ENCODE measurements at regions not wholly inside any gene's neighbourhood (a gene's known extent, or its start where the extent isn't known, plus 50 kb on each side); places are given as distances from the start of the nearest gene placed in this dataset.

DNA sequence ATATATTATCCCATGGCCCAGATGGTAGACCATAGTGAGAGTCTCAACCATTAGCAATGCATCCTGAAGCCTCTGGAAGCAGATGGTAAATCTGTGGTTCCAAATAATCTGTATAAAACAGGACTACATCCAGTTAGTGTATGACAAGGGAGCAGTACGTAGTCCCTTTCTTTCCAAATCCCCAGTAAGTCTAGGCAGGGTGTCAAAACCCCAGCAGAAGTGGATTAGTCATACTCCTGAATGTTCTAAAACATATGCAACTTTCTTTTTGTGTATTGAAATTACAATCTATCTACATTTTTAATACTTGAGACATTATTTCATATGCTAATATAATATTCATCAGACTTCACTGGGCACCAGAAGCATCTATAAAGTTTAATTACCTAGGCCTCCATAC is 295.1 kb upstream of the ANO5 start:
- DNase-seq (ENCODE audit: low spot score): no peak
- intact Hi-C loops (cut with DNase I): no loop called here

DNA sequence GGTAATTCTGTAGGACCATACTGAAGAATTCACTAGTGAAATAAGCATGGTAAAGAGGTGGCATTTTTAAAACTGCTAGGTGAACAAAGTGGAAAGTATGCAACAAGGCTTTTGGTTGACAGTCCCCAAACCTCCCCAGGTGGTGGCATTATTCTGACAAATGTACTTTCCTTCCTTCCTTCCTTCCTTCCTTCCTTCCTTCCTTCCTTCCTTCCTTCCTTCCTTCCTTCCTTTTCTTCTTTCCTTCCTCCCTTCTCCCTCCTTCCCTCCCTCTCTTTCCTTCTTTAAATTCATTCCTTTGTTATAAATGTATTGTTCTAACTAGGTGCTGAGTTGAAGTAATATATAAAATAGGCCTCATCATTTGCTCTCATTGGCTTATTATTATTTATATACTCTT is 284.7 kb upstream of the ANO5 start:
- intact Hi-C loops (cut with DNase I): no loop called here
- no peak for DNase-seq (ENCODE audit: low spot score)

DNA sequence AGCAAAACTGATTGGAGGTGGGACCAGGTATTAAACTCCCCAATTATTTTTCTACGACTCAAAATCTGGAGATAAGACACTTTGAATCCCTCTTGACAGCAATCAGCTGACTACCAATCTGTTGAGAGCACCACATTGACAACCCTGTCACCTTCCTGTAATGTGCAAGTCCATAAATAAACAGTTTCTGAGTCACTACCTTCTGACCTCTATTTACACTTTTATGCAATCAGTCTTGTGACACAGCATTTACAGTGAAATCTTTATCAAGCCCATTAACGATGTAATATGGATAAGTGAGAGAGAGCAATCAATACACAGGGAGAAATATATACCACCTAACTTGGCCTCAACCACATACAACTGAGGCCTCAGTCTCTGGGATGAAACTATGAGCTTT is 283.7 kb upstream of the ANO5 start:
- intact Hi-C loops (cut with DNase I): no loop called here
- no peak for DNase-seq (ENCODE audit: low spot score)

DNA sequence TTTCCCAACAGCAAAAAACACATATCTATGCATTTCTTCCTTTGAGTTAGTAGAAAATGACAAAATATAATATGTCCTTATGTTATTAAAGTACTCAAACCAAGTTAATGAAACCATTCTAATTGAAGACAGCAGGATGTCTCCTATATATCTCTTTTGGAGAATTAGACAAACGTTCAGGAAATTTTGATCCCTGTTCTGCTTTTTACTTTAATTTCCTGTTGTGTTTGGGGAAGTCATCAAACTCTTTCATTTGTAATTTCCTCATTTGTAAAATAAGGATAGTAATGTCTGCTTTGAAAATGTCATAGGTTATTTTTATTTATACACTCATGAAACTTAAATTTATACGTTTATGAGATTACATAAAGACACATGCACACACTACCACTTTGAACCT is 281.8 kb upstream of the ANO5 start:
- no peak for DNase-seq (ENCODE audit: low spot score)
- intact Hi-C loops (cut with DNase I): no loop called here

DNA sequence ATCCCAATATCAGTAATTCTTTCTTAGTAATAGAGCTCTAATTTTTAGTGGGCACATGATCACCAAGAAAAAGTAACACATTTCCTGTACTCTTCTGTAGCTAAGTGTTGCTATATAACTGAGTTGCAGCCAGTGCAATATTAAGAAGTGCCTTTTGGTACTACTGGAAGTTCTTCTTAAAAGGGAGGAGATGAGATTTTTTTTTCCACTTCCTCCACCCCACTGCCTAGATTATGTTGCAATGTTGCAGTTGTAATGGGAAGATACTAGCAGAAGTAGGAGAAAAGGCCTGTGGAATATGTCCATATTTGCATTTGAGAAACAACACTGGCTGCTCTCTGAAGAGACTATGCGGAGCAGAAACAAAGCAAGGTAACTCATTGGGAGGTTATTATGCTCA is 280.6 kb upstream of the ANO5 start:
- intact Hi-C loops (cut with DNase I): no loop called here
- DNase-seq (ENCODE audit: low spot score): no peak

DNA sequence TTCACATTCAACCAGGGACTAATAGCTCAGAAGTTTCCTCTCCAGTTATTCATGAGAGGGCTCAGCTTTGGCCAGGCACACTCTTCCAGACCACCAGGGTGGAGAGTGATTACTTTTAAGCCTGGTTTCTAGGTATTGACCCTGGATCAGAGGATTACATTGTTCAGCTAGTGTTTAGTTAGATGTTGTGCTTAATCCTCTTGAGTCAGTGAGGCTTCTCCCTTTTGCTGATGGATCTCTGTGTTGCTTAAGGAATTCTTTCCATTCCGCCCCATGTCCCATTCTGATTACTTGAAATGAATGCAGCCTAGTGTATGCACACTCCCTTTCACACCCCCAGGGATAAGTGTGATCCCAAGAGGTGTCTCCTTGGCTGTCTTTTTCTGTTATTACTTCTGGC is 271.7 kb upstream of the ANO5 start:
- intact Hi-C loops (cut with DNase I): no loop called here
- no peak for DNase-seq (ENCODE audit: low spot score)

DNA sequence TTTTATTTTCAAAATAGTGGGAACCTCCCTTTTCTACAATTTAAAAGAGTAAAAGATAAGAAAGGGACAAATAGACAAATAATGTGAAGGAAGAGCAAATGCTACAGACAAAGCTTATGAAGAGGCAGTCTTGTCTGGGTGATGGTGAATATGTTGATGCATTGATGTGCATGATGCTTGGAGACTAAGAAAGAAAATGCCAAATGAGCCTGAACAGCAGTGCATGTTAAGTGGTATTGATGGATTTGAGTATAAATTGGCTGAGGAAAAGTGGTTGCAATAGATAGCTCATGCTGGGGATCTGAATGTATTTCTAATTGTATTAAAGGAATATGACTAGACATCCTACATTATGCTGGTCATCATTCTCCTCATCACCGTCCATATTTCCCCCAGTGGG is 268.6 kb upstream of the ANO5 start:
- intact Hi-C loops (cut with DNase I): no loop called here
- no peak for DNase-seq (ENCODE audit: low spot score)

DNA sequence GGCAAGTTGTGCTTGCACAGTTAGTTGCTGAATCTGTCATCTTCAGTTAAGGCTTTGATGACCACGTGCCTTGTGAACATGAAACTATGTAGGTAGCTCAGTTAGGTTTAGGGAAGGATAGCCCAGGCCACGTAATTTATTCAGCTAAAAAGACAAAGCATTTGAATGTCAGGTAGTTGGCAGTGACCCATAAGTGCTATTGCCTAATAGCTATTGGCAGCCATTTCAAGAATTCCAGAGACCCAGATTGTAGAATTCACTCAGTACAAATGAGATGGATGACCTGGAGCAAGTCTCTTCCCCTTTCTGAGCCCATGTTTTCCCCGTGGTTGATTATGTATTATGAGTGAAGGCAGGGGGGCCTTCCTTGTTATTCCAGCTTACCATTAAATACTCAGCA is 265.3 kb upstream of the ANO5 start:
- intact Hi-C loops (cut with DNase I): no loop called here
- no peak for DNase-seq (ENCODE audit: low spot score)

DNA sequence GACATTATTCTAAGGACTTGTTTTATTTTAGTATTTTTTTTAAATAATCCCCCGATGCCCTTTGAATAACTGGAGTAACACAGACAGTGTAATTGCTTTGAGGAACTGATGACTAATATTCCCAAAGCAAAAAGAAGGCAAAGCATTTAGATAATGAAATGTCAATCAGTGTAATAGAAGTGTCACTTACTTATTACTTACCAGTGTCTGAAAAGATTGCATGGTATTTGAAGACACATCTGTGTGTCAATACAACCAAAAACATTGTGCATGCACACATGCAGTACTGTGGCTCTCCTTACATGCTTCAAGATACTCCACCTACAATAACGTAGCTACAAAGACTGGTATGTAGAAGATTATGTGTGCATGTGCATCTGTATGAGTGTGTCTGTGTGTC is 264.0 kb upstream of the ANO5 start:
- intact Hi-C loops (cut with DNase I): no loop called here
- DNase-seq (ENCODE audit: low spot score): no peak

DNA sequence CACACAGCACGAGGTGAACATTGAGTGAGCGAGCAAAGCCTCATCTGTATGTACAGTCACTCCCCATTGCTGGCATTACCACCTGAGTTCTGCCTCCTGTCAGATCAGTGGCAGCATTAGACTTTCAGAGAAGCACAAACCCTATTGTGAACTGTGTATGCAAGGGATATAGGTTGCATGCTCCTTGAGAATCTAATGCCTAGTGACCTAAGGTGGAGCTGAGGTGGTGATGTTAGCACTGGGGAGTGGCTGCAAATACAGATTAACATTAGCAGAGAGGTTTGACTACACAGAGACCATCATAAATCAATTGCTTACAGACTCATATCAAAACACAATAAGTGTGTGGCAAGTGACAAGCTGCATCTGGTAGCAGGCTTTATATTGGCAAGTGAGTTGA is 262.5 kb upstream of the ANO5 start:
- intact Hi-C loops (cut with DNase I): no loop called here
- DNase-seq (ENCODE audit: low spot score): no peak

DNA sequence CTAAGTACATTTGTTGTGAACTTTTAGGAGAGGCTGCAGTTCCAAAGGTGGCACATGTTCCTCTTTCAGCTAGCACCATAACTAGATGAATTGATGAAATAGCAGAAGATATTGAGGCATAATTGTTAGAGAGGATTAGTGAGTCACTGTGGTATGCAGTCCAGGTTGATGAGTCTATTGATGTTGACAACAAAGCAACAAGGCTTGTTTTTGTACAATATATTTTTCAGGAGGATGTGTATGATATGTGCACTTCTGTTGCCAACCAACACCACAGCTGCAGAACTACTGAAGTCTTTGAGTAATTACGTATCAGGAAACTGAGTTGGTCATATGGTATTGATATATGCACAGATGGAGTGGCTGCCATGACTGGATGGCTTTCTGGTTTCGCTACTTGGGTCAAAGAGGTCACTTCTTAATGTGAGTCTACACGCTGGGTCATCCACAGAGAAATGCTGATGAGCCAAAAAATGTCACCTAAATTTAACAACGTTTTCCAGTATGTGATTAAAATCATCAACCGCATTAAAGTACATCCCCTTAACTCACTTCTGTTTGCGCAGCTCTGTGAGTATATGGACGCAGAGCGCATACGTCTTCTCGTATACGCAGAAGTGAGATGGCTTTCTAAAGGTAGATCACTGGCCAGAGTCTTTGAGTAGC is 261.3 kb upstream of the ANO5 start:
- intact Hi-C loops (cut with DNase I): no loop called here
- DNase-seq (ENCODE audit: low spot score): no peak

DNA sequence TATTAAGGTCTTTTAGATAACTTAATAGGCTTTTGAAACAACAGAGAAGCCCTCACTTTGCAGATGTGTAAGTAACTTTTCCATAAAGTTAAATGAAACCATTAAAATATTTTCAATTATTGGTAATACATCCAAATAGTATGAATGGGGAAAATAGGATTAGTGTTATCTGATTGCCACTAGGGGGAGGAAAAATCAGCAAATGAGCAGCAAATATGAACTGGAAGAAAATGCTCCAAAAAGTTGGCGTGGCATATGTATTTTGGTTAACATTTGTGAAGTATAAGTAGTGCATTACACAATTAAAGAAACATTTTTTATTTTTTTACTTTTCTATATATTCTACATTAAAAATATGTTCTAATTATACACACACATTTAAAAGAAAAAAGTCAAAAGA is 259.8 kb upstream of the ANO5 start:
- intact Hi-C loops (cut with DNase I): no loop called here
- no peak for DNase-seq (ENCODE audit: low spot score)

DNA sequence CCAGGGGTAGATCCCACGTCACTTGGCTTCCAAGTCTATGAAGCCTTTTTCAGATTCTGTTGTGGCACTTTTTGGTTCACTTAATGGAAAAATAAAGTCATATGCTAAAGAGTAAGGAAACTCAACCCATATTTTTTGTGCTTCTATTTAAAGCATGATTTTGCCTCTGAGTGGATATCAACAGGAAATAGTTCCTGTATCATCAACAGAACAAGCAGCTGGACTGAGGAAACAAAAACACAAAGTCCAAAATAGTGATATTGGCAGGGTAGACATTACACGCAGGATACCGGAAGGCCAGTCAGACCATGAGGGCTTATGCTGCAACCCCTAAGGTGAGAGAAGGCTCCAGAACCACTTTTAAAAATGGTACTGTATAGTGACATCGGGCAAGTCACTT is 248.3 kb upstream of the ANO5 start:
- intact Hi-C loops (cut with DNase I): no loop called here
- no peak for DNase-seq (ENCODE audit: low spot score)

DNA sequence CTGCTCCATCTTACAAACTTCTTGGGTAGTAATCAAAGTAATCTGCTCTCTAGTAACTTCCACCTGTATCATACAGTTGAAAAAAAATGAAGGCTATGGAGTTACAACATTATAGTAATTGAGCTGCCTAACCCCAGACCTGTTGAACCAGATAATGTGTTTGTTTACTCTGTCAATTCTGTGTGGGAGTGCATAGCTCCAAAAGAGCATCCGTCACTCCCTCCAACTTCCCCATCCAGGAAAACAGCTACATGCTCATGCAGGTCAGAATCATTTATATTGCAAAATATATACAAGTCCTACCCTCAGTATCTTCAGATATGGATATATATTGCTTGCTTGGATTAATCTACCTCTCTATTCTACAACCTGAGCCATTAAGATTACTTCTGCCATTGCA is 244.0 kb upstream of the ANO5 start:
- intact Hi-C loops (cut with DNase I): no loop called here
- DNase-seq (ENCODE audit: low spot score): no peak

DNA sequence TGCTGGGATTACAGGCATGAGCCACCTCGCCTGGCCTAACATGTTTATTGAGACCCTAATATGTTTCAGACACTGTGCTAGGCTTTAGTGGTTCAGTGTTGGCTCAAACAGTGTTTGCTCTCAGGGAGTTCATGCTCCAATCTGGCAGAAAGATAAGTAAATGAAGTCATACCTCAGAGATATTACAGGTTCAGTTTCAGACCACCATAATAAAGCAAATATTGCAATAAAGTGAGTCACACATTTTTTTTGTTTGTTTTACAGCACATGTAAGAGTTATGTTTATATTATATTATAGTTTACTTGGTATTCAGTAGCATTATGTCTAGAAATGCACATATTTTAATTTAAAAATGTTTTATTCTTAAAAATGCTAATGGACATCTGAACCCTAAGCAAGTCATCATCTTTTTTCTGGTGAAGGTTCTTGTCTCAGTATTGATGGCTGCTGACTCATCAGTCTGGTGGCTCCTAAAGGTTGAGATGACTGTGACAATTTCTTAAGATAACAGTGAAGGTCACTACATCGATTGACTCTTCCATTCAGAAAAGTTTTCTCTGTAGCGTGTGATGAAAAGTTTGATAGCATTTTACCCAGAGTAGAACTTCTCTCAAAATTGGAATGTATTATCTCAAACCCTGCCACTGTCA is 243.0 kb upstream of the ANO5 start:
- no peak for DNase-seq (ENCODE audit: low spot score)
- intact Hi-C loops (cut with DNase I): no loop called here

DNA sequence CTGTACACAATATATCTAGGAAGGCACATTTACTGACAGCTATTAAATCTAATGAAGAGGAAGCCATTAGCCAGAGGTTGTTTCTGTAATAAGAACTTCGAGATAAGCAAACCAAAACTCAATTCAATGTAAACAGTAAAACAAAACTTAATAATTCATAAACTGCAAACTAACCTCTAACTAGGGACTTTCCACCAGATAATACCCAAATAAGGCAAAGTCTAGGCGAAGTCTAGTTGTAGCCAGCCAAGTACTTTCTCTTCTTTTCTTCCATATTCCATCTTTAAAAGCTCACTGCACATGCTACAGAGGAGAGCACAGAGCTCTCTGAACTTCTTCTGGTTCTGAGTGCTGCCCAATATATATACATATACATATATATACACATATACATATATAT is 229.9 kb upstream of the ANO5 start:
- intact Hi-C loops (cut with DNase I): no loop called here
- DNase-seq (ENCODE audit: low spot score): no peak

DNA sequence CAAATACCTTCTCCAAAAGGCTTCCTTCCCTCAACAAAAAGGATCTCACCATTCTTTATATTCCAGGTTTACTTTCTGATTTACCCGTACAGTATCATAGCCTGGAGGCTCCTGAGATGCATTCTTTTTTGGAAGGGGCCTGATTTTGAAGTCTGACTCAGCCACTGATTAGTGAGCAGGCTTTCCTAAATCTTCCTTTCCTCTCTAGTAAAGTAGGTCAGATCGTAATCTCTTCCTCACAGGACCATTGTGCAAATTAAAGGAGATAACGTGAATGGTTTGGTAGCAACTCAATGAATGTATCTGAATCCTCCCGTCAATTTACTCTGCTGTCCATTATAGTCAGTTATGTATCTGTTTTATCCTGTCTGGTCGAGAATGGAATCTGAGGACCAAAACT is 227.7 kb upstream of the ANO5 start:
- no peak for DNase-seq (ENCODE audit: low spot score)
- intact Hi-C loops (cut with DNase I): no loop called here

DNA sequence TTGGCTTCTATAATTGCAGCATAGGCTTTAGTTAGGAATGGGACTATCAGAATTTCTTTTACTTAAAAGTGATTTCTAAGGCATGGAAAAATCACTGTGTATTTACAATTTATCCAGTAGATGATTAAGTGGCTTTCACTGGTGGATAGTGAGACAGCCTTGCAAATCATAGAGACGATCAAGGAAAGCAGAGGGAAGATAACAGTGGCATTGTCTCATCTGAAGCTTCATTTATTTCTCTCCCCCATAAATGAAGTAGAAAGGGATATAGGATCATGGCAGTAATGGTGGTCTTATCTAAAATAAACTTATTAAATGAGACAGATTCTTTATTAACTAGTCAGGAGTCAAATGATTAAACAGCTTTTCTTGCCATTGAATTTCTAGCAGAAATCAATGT is 224.2 kb upstream of the ANO5 start:
- DNase-seq (ENCODE audit: low spot score): no peak
- intact Hi-C loops (cut with DNase I): no loop called here

DNA sequence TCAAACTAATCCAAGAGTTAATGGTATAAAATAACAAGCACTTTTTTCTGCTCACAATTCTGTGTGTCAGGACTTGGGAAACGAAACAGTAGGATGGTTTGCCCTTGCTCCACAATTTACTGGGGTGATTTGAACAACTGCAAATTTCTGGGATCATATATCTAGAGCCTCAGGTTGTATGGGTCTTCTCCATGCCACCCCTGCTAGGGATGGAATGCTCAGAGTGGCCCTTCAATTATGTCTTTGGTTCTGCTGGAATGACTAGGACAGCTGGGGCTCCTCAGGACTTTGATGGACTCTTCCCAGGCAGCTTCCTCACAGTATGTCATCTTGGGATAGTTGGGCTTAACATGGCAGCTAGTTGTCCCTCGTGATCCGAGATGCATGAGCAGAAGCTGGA is 223.0 kb upstream of the ANO5 start:
- intact Hi-C loops (cut with DNase I): no loop called here

DNA sequence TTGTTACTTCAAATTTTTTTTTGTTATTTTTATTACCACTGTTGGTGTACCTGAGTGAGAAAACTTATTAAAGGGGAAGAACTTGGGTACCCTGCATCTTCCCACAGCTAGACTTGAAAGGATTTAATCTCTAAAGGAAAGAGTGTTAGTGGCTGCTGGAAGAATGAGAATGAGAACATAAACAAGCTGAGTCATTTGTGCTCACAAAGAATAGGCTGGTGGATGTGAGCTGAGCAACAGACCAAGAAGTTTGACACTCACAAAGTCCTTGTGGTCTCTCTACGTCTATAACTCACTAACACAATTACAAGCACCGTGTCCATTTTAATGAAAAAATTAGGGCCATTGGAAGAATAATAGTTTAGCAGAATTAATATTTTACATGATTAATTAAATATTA is 217.6 kb upstream of the ANO5 start:
- intact Hi-C loops (cut with DNase I): no loop called here
- no peak for DNase-seq (ENCODE audit: low spot score)

More for the DNA sequence above, 223.0 kb upstream of the ANO5 start:
- DNase-seq (ENCODE audit: low spot score): no peak

DNA sequence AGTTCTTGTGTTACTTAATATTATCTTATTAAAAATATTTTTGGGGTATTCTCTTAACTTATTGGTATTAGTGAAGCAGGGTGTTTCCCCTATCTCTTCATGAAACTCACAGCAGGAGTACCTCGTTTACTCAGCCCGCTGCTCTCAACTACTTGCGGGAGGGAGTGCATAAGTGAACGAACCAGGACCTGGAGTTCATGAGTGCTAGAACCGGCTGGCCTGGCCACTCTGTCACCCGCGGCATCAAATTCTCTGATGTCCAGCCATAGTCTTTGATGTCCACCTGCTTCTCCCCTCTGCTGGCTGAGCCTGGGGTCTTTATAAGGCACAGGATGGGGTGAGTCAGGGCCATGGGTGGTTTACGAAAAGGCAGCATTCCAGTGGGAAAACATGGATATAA is 216.7 kb upstream of the ANO5 start:
- no peak for DNase-seq (ENCODE audit: low spot score)
- intact Hi-C loops (cut with DNase I): no loop called here

DNA sequence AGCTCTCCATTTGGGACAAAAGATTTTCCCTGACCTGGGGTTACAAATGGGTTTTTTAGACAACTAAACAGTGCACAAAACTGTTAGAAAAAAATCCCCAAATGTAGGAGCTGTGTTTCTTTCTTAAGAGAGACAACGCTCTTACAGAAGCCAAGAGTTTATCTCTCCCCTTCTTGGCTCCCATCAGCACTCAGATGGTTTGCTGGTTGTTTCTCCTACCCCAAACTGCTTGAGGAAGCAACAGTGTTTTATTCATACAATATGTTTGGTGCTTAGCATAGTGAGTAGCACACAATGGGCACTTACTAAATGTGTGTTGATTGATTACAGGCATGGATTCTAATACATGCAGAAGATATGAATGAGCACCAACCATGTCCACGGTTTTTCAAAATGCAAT is 209.5 kb upstream of the ANO5 start:
- intact Hi-C loops (cut with DNase I): no loop called here
- DNase-seq (ENCODE audit: low spot score): no peak
